ENCODE measurements at regions not wholly inside any gene's neighbourhood (a gene's known extent, or its start where the extent isn't known, plus 50 kb on each side); places are given as distances from the start of the nearest gene placed in this dataset.

GRCh38 chr14:87626266-87626665 lies 366.7 kb downstream of the GALC start:
- no peak for DNase-seq
- no peaks in the 10 kb centered on the region for H3K9me3 ChIP-seq
- no peak overlapping the region for H3K4me3 ChIP-seq
- H3K27ac ChIP-seq = no peak overlapping the region
- peaks cover 0 to 27% (median 5%) of the 10 kb centered on the region in 4 donors for H3K4me1 ChIP-seq
- H3K27me3 ChIP-seq = no peaks in the 10 kb centered on the region
- no peaks in the 10 kb centered on the region for H3K36me3 ChIP-seq
- intact Hi-C loops (cut with DNase I; ENCODE audit: low total_unique reads) = no loop called here
- TF ChIP-seq CTCF (IDR thresholded peaks at IDR 0.05) = no peak

- H3K27me3 ChIP-seq = no peaks in the 10 kb centered on the region
- H3K27ac ChIP-seq = no peak overlapping the region
- TF ChIP-seq CTCF (IDR thresholded peaks at IDR 0.05) = no peak
- H3K9me3 ChIP-seq = no peaks in the 10 kb centered on the region
- no peaks in the 10 kb centered on the region for H3K36me3 ChIP-seq
- intact Hi-C loops (cut with DNase I; ENCODE audit: low total_unique reads) = no loop called here
- DNase-seq = no peak
- no peak overlapping the region for H3K4me3 ChIP-seq
- H3K4me1 ChIP-seq = peaks cover 0 to 13% (median 5%) of the 10 kb centered on the region in 4 donors
Measured at GRCh38 chr14:87623616-87624015, 369.4 kb downstream of the GALC start.

GRCh38 chr14:87617079-87617478 lies 375.9 kb downstream of the GALC start:
- intact Hi-C loops (cut with DNase I; ENCODE audit: low total_unique reads) = no loop called here
- Histone ChIP-seq H3K27me3 (no peaks in the 10 kb centered on the region), H3K9me3 (no peaks in the 10 kb centered on the region), H3K36me3 (no peaks in the 10 kb centered on the region), H3K4me1 (no peaks in the 10 kb centered on the region), H3K4me3 (no peak overlapping the region), H3K27ac (no peak overlapping the region)
- DNase-seq = no peak
- TF ChIP-seq CTCF (IDR thresholded peaks at IDR 0.05) = no peak

- peak; percentile 49 to 56 for TF ChIP-seq CTCF (IDR thresholded peaks at IDR 0.05)
- intact Hi-C loops (cut with DNase I; ENCODE audit: low total_unique reads) = no loop called here
- Histone ChIP-seq H3K27ac (no peak overlapping the region), H3K4me1 (no peaks in the 10 kb centered on the region), H3K4me3 (no peak overlapping the region), H3K27me3 (no peaks in the 10 kb centered on the region), H3K9me3 (no peaks in the 10 kb centered on the region), H3K36me3 (no peaks in the 10 kb centered on the region)
- peak in 1 of 2 donors; percentile 37 for DNase-seq
Measured at GRCh38 chr14:87615822-87616679, 376.9 kb downstream of the GALC start.

GRCh38 chr14:87615047-87615446 lies 377.9 kb downstream of the GALC start:
- DNase-seq = no peak
- H3K4me1 ChIP-seq = no peaks in the 10 kb centered on the region
- H3K27me3 ChIP-seq = no peaks in the 10 kb centered on the region
- no peaks in the 10 kb centered on the region for H3K9me3 ChIP-seq
- TF ChIP-seq CTCF (IDR thresholded peaks at IDR 0.05) = no peak
- no peaks in the 10 kb centered on the region for H3K36me3 ChIP-seq
- intact Hi-C loops (cut with DNase I; ENCODE audit: low total_unique reads) = no loop called here
- no peak overlapping the region for H3K27ac ChIP-seq
- no peak overlapping the region for H3K4me3 ChIP-seq
